H1 (cell line): ENCODE measurements at regions not wholly inside any gene's neighbourhood (a gene's known extent, or its start where the extent isn't known, plus 50 kb on each side); places are given as distances from the start of the nearest gene placed in this dataset.

Experiments
- CTCF ChIA-PET: fragments of 300-600 bp; sonication (Branson Sonifier 250); formaldehyde crosslinking; loops from one replicate; lab custom pipeline; 2021; ENCODE audit not compliant: partially characterized antibody; lab: Charles Lee
- POLR2A ChIA-PET: fragments of 300-600 bp; sonication (Branson Sonifier 250); formaldehyde crosslinking; loops from one replicate; lab custom pipeline; 2021; ENCODE audit warnings: inconsistent platforms; ENCODE audit not compliant: partially characterized antibody; lab: Charles Lee
- DNase-seq, 2 experiments: peaks; one replicate each; pipeline versions ENCODE4 v3.0.0 to v3.0.0-alpha.2; 2010 to 2022; ENCODE audit warnings: low spot score in 2 of 2, low read depth in 1 of 2, mixed read lengths in 1 of 2
- FAIRE-seq: peaks from 2 replicates; lab custom pipeline; 2011; peaks lifted over from hg19 to GRCh38; lab: Jason Lieb, UNC
- H2AFZ ChIP-seq: 2 replicates; pipeline ENCODE4 v1.8.1; 2012; ENCODE audit warnings: low read length, inconsistent platforms
- H2AK5ac ChIP-seq: 2 replicates; pipeline ENCODE4 v1.6.1; 2013; ENCODE audit warnings: low read depth, low read length
- H2BK120ac ChIP-seq: replicated peaks from 2 replicates; pipeline ENCODE3; 2013; ENCODE audit warnings: low read depth, low read length, inconsistent platforms
- H2BK12ac ChIP-seq: 2 replicates; pipeline ENCODE4 v1.6.1; 2013; ENCODE audit warnings: low read depth, low read length
- H2BK15ac ChIP-seq: 2 replicates; pipeline ENCODE4 v1.6.1; 2013; ENCODE audit warnings: low read length
- H2BK20ac ChIP-seq: 2 replicates; pipeline ENCODE4 v1.6.1; 2013; ENCODE audit warnings: low read length
- H2BK5ac ChIP-seq: 2 replicates; pipeline ENCODE4 v1.6.1; 2013; ENCODE audit warnings: low read depth, low read length
- H3K14ac ChIP-seq: 2 replicates; pipeline ENCODE4 v1.6.1; 2013; ENCODE audit warnings: inconsistent platforms; ENCODE audit not compliant: insufficient read length
- H3K18ac ChIP-seq: 2 replicates; pipeline ENCODE4 v1.6.1; 2013; ENCODE audit warnings: low read length; ENCODE audit errors: extremely low read depth
- H3K23ac ChIP-seq: 2 replicates; pipeline ENCODE4 v1.6.1; 2013; ENCODE audit warnings: inconsistent platforms; ENCODE audit not compliant: insufficient read length
- H3K23me2 ChIP-seq: 2 replicates; pipeline ENCODE4 v1.6.1; 2013; ENCODE audit warnings: low read depth, low read length
- H3K27ac ChIP-seq: 2 replicates; pipeline ENCODE4 v1.6.1; 2011; ENCODE audit warnings: low read depth, low read length, inconsistent platforms
- H3K27me3 ChIP-seq, 4 experiments: replicated peaks in 1 of 4; 1 replicate in 1 of 4; 2 replicates in 3 of 4; pipeline versions ENCODE4 v1.6.1 to v1.8.1; 2011 to 2013; ENCODE audit warnings: low read length in 3 of 4, mild to moderate bottlenecking in 3 of 4, inconsistent platforms in 2 of 4, mixed read lengths in 2 of 4, moderate library complexity in 1 of 4; ENCODE audit not compliant: control insufficient read depth in 3 of 4, insufficient read depth in 3 of 4; ENCODE audit errors: extremely low read depth in 1 of 4
- H3K36me3 ChIP-seq, 4 experiments: 2 replicates each; pipeline versions ENCODE4 v1.6.1 to v1.8.1; 2011 to 2013; ENCODE audit warnings: mild to moderate bottlenecking in 4 of 4, low read length in 3 of 4, moderate library complexity in 2 of 4, control low read depth in 1 of 4, inconsistent platforms in 1 of 4; ENCODE audit not compliant: insufficient read depth in 4 of 4, control insufficient read depth in 2 of 4
- H3K4ac ChIP-seq: replicated peaks from 2 replicates; pipeline ENCODE3; 2013; ENCODE audit warnings: low read length, low read depth, mixed read lengths, inconsistent platforms; ENCODE audit not compliant: insufficient read length
- H3K4me1 ChIP-seq, 4 experiments: replicated peaks in 1 of 4; 1 replicate in 1 of 4; 2 replicates in 3 of 4; pipeline versions ENCODE4 v1.6.1 to v1.8.1; 2011 to 2013; ENCODE audit warnings: low read length in 3 of 4, inconsistent platforms in 2 of 4, mixed read lengths in 1 of 4; ENCODE audit not compliant: insufficient read depth in 4 of 4, control insufficient read depth in 3 of 4
- H3K4me2 ChIP-seq, 2 experiments: 2 replicates each; pipeline versions ENCODE4 v1.6.1 to v1.8.1; 2011 to 2013; ENCODE audit warnings: low read depth in 2 of 2, low read length in 2 of 2, control low read depth in 1 of 2, inconsistent platforms in 1 of 2, mild to moderate bottlenecking in 1 of 2; ENCODE audit not compliant: insufficient read depth in 1 of 2
- H3K4me3 ChIP-seq, 4 experiments: fragments of 200-600, 300-600 bp in 1 of 4; sonication (generic), shearing (Covaris generic), sonication (Bioruptor Twin) in 1 of 4; 2 replicates each; pipeline versions ENCODE4 v1.5.1 to v1.8.1; 2011 to 2016; ENCODE audit warnings: low read length in 4 of 4, low read depth in 3 of 4, control low read depth in 2 of 4, inconsistent platforms in 2 of 4, mild to moderate bottlenecking in 2 of 4, mixed read lengths in 1 of 4, moderate library complexity in 1 of 4; ENCODE audit not compliant: insufficient read depth in 2 of 4; ENCODE audit errors: extremely low read depth in 1 of 4
- H3K56ac ChIP-seq: replicated peaks from 2 replicates; pipeline ENCODE3; 2013; ENCODE audit warnings: low read depth, mild to moderate bottlenecking, mixed read lengths, low read length, inconsistent platforms; ENCODE audit not compliant: insufficient read length
- H3K79me1 ChIP-seq: 2 replicates; pipeline ENCODE4 v1.6.1; 2013; ENCODE audit warnings: low read depth, low read length, control low read depth
- H3K79me2 ChIP-seq, 2 experiments: 2 replicates each; pipeline versions ENCODE4 v1.6.1 to v1.8.1; 2012 to 2013; ENCODE audit warnings: low read length in 2 of 2, mild to moderate bottlenecking in 2 of 2, inconsistent platforms in 1 of 2; ENCODE audit not compliant: insufficient read depth in 2 of 2, control insufficient read depth in 1 of 2
- H3K9ac ChIP-seq, 4 experiments: replicated peaks in 1 of 4; 1 replicate in 1 of 4; 2 replicates in 3 of 4; pipeline versions ENCODE4 v1.6.1 to v1.8.1; 2011 to 2013; ENCODE audit warnings: low read depth in 3 of 4, low read length in 3 of 4, control low read depth in 2 of 4, mild to moderate bottlenecking in 2 of 4, moderate library complexity in 2 of 4, inconsistent platforms in 1 of 4; ENCODE audit errors: extremely low read depth in 1 of 4
- H3K9me3 ChIP-seq, 2 experiments: 2 replicates each; pipeline versions ENCODE4 v1.6.1 to v1.8.1; 2012 to 2013; ENCODE audit warnings: mild to moderate bottlenecking in 2 of 2, moderate library complexity in 2 of 2, control low read depth in 1 of 2, inconsistent platforms in 1 of 2, low read depth in 1 of 2, low read length in 1 of 2, mixed read lengths in 1 of 2; ENCODE audit not compliant: insufficient read depth in 2 of 2
- H4K20me1 ChIP-seq, 2 experiments: replicated peaks in 1 of 2; 2 replicates each; pipeline versions ENCODE3 to v1.8.1; 2011 to 2013; ENCODE audit warnings: inconsistent platforms in 2 of 2, low read length in 2 of 2, mild to moderate bottlenecking in 1 of 2; ENCODE audit not compliant: insufficient read depth in 2 of 2, control insufficient read depth in 1 of 2
- H4K5ac ChIP-seq: 2 replicates; pipeline ENCODE4 v1.6.1; 2013; ENCODE audit warnings: low read length, low read depth, mixed read lengths, inconsistent platforms; ENCODE audit not compliant: insufficient read length
- H4K8ac ChIP-seq: 2 replicates; pipeline ENCODE4 v1.8.0; 2013; ENCODE audit warnings: mild to moderate bottlenecking, moderate library complexity, low read length, inconsistent platforms; ENCODE audit not compliant: insufficient read depth; ENCODE audit errors: extremely low read depth
- H4K91ac ChIP-seq: replicated peaks from 2 replicates; pipeline ENCODE3; 2013; ENCODE audit warnings: low read length, mixed read lengths, inconsistent platforms; ENCODE audit not compliant: insufficient read length
- CHD1 ChIP-seq: IDR thresholded peaks from 2 replicates; pipeline ENCODE4 v1.6.1; 2012; ENCODE audit warnings: low read depth, low read length, improper control_type of control experiment
- EZH2 ChIP-seq: fragments of 200-600 bp; sonication (generic); IDR thresholded peaks from 2 replicates; pipeline ENCODE4 v1.7.1; 2012; ENCODE audit warnings: low read depth, mild to moderate bottlenecking, moderate library complexity, low read length, inconsistent platforms; ENCODE audit not compliant: severe bottlenecking
- GABPA ChIP-seq: IDR thresholded peaks from 2 replicates; pipeline ENCODE4 v1.6.1; 2011; ENCODE audit warnings: mild to moderate bottlenecking, low read length, moderate library complexity, borderline replicate concordance; ENCODE audit not compliant: insufficient read depth
- MAX ChIP-seq: IDR thresholded peaks from 2 replicates; pipeline ENCODE4 v1.6.1; 2012; ENCODE audit warnings: inconsistent platforms
- NRF1 ChIP-seq: IDR thresholded peaks from 2 replicates; pipeline ENCODE4 v1.6.1; 2011; ENCODE audit warnings: mild to moderate bottlenecking, low read depth, low read length, improper control_type of control experiment
- POLR2A ChIP-seq, 2 experiments: IDR thresholded peaks; 1 replicate in 1 of 2; 2 replicates in 1 of 2; pipeline ENCODE4 v1.6.1; 2011; ENCODE audit warnings: low read depth in 2 of 2, low read length in 2 of 2, mild to moderate bottlenecking in 2 of 2; ENCODE audit errors: control extremely low read depth in 1 of 2
- SAP30 ChIP-seq: fragments of 300-600 bp; sonication (generic); IDR thresholded peaks from 2 replicates; pipeline ENCODE4 v1.7.1; 2012; ENCODE audit warnings: low read length, moderate library complexity, mild to moderate bottlenecking, inconsistent platforms; ENCODE audit not compliant: insufficient read depth, insufficient replicate concordance
- SP4 ChIP-seq: IDR thresholded peaks from 2 replicates; pipeline ENCODE4 v1.6.1; 2012; ENCODE audit warnings: low read length, inconsistent platforms
- SRF ChIP-seq: IDR thresholded peaks from 2 replicates; pipeline ENCODE4 v1.6.1; 2011; ENCODE audit warnings: mild to moderate bottlenecking, low read depth, low read length, moderate library complexity
- TAF7 ChIP-seq: optimal IDR thresholded peaks from 2 replicates; pipeline ENCODE3; 2011; ENCODE audit warnings: low read depth, mild to moderate bottlenecking, inconsistent platforms, low read length, moderate library complexity, borderline replicate concordance
- ZNF274 ChIP-seq: IDR thresholded peaks from 2 replicates; pipeline ENCODE4 v1.7.0; 2012; ENCODE audit warnings: low read length, borderline replicate concordance; ENCODE audit errors: extremely low read depth
- WGBS, 2 experiments: shearing (Covaris generic) in 1 of 2; methylation state at CpG; one replicate each; pipeline versions ENCODE4 v1.1.6 to v1.1.7; 2013 to 2015; ENCODE audit warnings: low lambda C conversion rate in 2 of 2, mixed read lengths in 2 of 2, inconsistent platforms in 1 of 2, low coverage in 1 of 2, missing lambda C conversion rate in 1 of 2; ENCODE audit not compliant: insufficient replicate concordance in 2 of 2, insufficient coverage in 1 of 2, insufficient read length in 1 of 2; ENCODE audit errors: extremely low coverage in 1 of 2, missing lambda C conversion rate in 1 of 2; 5-methylcytosine and 5-hydroxymethylcytosine counted together

GRCh38 chr1:217076902-217077301 lies 353.7 kb upstream of the ESRRG start:
- H3K27ac ChIP-seq: no peak overlapping the region
- no peak overlapping the region for H2AK5ac ChIP-seq
- no peak overlapping the region for H3K14ac ChIP-seq
- no peaks in the 10 kb centered on the region for H4K20me1 ChIP-seq
- no peaks in the 10 kb centered on the region for H3K79me1 ChIP-seq
- no peak overlapping the region for H2AFZ ChIP-seq
- H2BK5ac ChIP-seq: no peak overlapping the region
- CTCF ChIA-PET: interaction anchor here (1.1 to 1.9 kb wide), 2 partner anchors 28 to 267 kb away, joined by 3 to 7 read pairs; no protein-coding TSS in a partner anchor
- no peaks in the 10 kb centered on the region for H3K27me3 ChIP-seq
- no peak overlapping the region for H2BK15ac ChIP-seq
- no peaks in the 10 kb centered on the region for H3K9me3 ChIP-seq
- no peaks in the 10 kb centered on the region for H3K4me1 ChIP-seq
- H4K8ac ChIP-seq: no peak overlapping the region
- FAIRE-seq (no peak), DNase-seq (no peak)
- H3K23me2 ChIP-seq: no peaks in the 10 kb centered on the region
- no peak overlapping the region for H2BK12ac ChIP-seq
- no peak overlapping the region for H2BK120ac ChIP-seq
- no peak overlapping the region for H3K4ac ChIP-seq
- no peak overlapping the region for H3K18ac ChIP-seq
- H3K23ac ChIP-seq: no peak overlapping the region
- POLR2A ChIA-PET: no interaction called here
- no peak overlapping the region for H3K4me3 ChIP-seq
- H3K79me2 ChIP-seq: no peaks in the 10 kb centered on the region
- H3K36me3 ChIP-seq: no peaks in the 10 kb centered on the region
- H3K9ac ChIP-seq: no peak overlapping the region
- no peak overlapping the region for H4K5ac ChIP-seq
- H2BK20ac ChIP-seq: no peak overlapping the region
- H3K56ac ChIP-seq: no peak overlapping the region
- no peak overlapping the region for H3K4me2 ChIP-seq
- WGBS, 2 experiments: 78% methylated on average over 2 of the region's 2 CpGs; no CpG with 5 or more reads in 1 of the 2 experiments
- no peak overlapping the region for H4K91ac ChIP-seq
- TF ChIP-seq NRF1 (no peak), SAP30 (no peak), ZNF274 (no peak), SP4 (no peak), EZH2 (no peak), TAF7 (no peak), GABPA (no peak), MAX (no peak), SRF (no peak), CHD1 (no peak), POLR2A (IDR thresholded peaks at IDR 0.05; ENCODE audit: control extremely low read depth in 1 of 2, low read depth in 2 of 2, low read length in 2 of 2) (no peak)
